Astrocyte (in vitro differentiated cells and primary cell): ENCODE measurements at regions not wholly inside any gene's neighbourhood (a gene's known extent, or its start where the extent isn't known, plus 50 kb on each side); places are given as distances from the start of the nearest gene placed in this dataset.

ENCODE experiments used
- CTCF ChIP-seq: IDR thresholded peaks from 2 replicates; pipeline ENCODE4 v1.5.1; 2011; ENCODE audit warnings: low read depth, mild to moderate bottlenecking, inconsistent platforms, low read length, moderate library complexity; ENCODE audit not compliant: insufficient read depth
- EZH2 ChIP-seq: IDR thresholded peaks from 2 replicates; pipeline ENCODE4 v1.6.1; 2012; ENCODE audit warnings: mild to moderate bottlenecking, low read length, inconsistent platforms; ENCODE audit not compliant: insufficient read depth

- TF ChIP-seq CTCF (no peak), EZH2 (no peak)
Measured at GRCh38 chr3:30097022-30097650, 509.3 kb upstream of the TGFBR2 start.
